SK-N-SH (cell line): ENCODE measurements at regions not wholly inside any gene's neighbourhood (a gene's known extent, or its start where the extent isn't known, plus 50 kb on each side); places are given as distances from the start of the nearest gene placed in this dataset.

Experiments used
- CTCF ChIA-PET: fragments of 300-600, 350-600 bp; formaldehyde crosslinking; extraction: SDS; loops from one replicate; lab custom pipeline; 2021; lab: Yijun Ruan, JAX
- POLR2A ChIA-PET: fragments of 350-600 bp; sonication (Branson Sonifier 250); formaldehyde crosslinking; extraction: SDS; loops from one replicate; lab custom pipeline; 2020; ENCODE audit warnings: antibody characterized with exemption, inconsistent platforms; lab: Yijun Ruan, JAX
- DNase-seq: peaks from one replicate; pipeline ENCODE4 v3.0.0; 2012
- H2AFZ ChIP-seq: fragments of 200-600 bp; sonication (generic); 2 replicates; pipeline ENCODE4 v1.8.1; 2016; ENCODE audit warnings: antibody characterized with exemption, mild to moderate bottlenecking, low read depth
- H3F3A ChIP-seq: fragments of 200-600 bp; sonication (generic); replicated peaks from 2 replicates; pipeline ENCODE3; 2016; ENCODE audit warnings: antibody characterized with exemption, mild to moderate bottlenecking; ENCODE audit not compliant: insufficient read depth
- H3K27ac ChIP-seq, 2 experiments: fragments of 200-500 bp in 1 of 2; fragments of 200-600 bp in 1 of 2; sonication (Bioruptor generic) in 1 of 2; sonication (generic), shearing (Covaris generic) in 1 of 2; 2 replicates each; pipeline versions ENCODE4 v1.5.1 to v1.6.1; 2014 to 2016; ENCODE audit warnings: low read depth in 2 of 2, inconsistent platforms in 1 of 2, low read length in 1 of 2, mild to moderate bottlenecking in 1 of 2, mixed read lengths in 1 of 2
- H3K27me3 ChIP-seq: fragments of 200-600 bp; sonication (generic), shearing (Covaris generic); 2 replicates; pipeline ENCODE4 v1.6.1; 2016; ENCODE audit warnings: mixed run types; ENCODE audit not compliant: insufficient read depth
- H3K36me3 ChIP-seq, 2 experiments: fragments of 200-500 bp in 1 of 2; fragments of 200-600 bp in 1 of 2; sonication (Bioruptor generic) in 1 of 2; sonication (generic) in 1 of 2; replicated peaks in 1 of 2; 2 replicates each; pipeline versions ENCODE3 to v1.5.1; 2014 to 2016; ENCODE audit warnings: low read length in 1 of 2, mild to moderate bottlenecking in 1 of 2; ENCODE audit not compliant: insufficient read depth in 2 of 2, control insufficient read depth in 1 of 2
- H3K4me1 ChIP-seq, 2 experiments: fragments of 200-500 bp in 1 of 2; fragments of 200-600 bp in 1 of 2; sonication (Bioruptor generic) in 1 of 2; sonication (generic), shearing (Covaris generic) in 1 of 2; 2 replicates each; pipeline versions ENCODE4 v1.5.1 to v1.6.1; 2014 to 2016; ENCODE audit warnings: low read depth in 1 of 2, low read length in 1 of 2, mixed run types in 1 of 2; ENCODE audit not compliant: insufficient read depth in 2 of 2, control insufficient read depth in 1 of 2
- H3K4me2 ChIP-seq: fragments of 200-600 bp; sonication (generic), shearing (Covaris generic); 2 replicates; pipeline ENCODE4 v1.6.1; 2017; ENCODE audit warnings: mixed run types
- H3K4me3 ChIP-seq, 2 experiments: fragments of 200-500 bp in 1 of 2; fragments of 200-600 bp in 1 of 2; sonication (Bioruptor generic) in 1 of 2; sonication (generic), shearing (Covaris generic) in 1 of 2; 2 replicates each; pipeline versions ENCODE4 v1.5.1 to v1.8.1; 2014 to 2016; ENCODE audit warnings: low read depth in 2 of 2, inconsistent platforms in 1 of 2, low read length in 1 of 2, mild to moderate bottlenecking in 1 of 2, mixed read lengths in 1 of 2, moderate library complexity in 1 of 2
- H3K79me2 ChIP-seq: fragments of 200-600 bp; sonication (generic); 2 replicates; pipeline ENCODE4 v1.8.1; 2017; ENCODE audit warnings: mild to moderate bottlenecking; ENCODE audit not compliant: insufficient read depth
- H3K9ac ChIP-seq: fragments of 200-600 bp; sonication (generic); 2 replicates; pipeline ENCODE4 v1.6.1; 2017; ENCODE audit warnings: mixed run types
- H3K9me2 ChIP-seq: fragments of 200-600 bp; sonication (generic); 2 replicates; pipeline ENCODE4 v1.6.1; 2017; ENCODE audit warnings: mixed run types
- H3K9me3 ChIP-seq: fragments of 200-600 bp; sonication (generic); 2 replicates; pipeline ENCODE4 v1.6.1; 2017; ENCODE audit warnings: mixed run types, mild to moderate bottlenecking, moderate library complexity
- H4K20me1 ChIP-seq: fragments of 200-600 bp; sonication (generic); 2 replicates; pipeline ENCODE4 v1.6.1; 2017; ENCODE audit warnings: mild to moderate bottlenecking, mixed run types; ENCODE audit not compliant: insufficient read depth
- JUND ChIP-seq: IDR thresholded peaks from 2 replicates; pipeline ENCODE4 v1.4.0; 2012
- NRF1 ChIP-seq: IDR thresholded peaks from 2 replicates; pipeline ENCODE4 v1.6.1; 2012; ENCODE audit warnings: low read depth, mild to moderate bottlenecking, low read length
- POLR2AphosphoS5 ChIP-seq: IDR thresholded peaks from 2 replicates; pipeline ENCODE4 v1.6.1; 2012; ENCODE audit warnings: low read depth, low read length
- RCOR1 ChIP-seq: fragments of 150-350 bp; IDR thresholded peaks from 2 replicates; pipeline ENCODE4 v1.6.1; 2017; ENCODE audit warnings: antibody characterized with exemption, low read length
- TEAD4 ChIP-seq: IDR thresholded peaks from 2 replicates; pipeline ENCODE4 v1.4.0; 2012; ENCODE audit warnings: mild to moderate bottlenecking, borderline replicate concordance; ENCODE audit not compliant: insufficient read depth
- TF ChIP-seq, protein P1 (sequence below): IDR thresholded peaks from 2 replicates; pipeline ENCODE4 v1.6.1; 2012; ENCODE audit warnings: mild to moderate bottlenecking, low read depth, low read length, moderate library complexity
- TF ChIP-seq, protein P2 (sequence below): IDR thresholded peaks from 2 replicates; pipeline ENCODE4 v1.4.0; 2012; ENCODE audit warnings: low read depth, borderline replicate concordance
- TF ChIP-seq, protein P3 (sequence below): fragments of 150-350 bp; IDR thresholded peaks from 2 replicates; pipeline ENCODE4 v1.6.1; 2016; ENCODE audit warnings: mild to moderate bottlenecking, low read depth, low read length
- TF ChIP-seq, protein P4 (sequence below): IDR thresholded peaks from 2 replicates; pipeline ENCODE4 v1.4.0; 2012; ENCODE audit warnings: low read depth

DNA sequence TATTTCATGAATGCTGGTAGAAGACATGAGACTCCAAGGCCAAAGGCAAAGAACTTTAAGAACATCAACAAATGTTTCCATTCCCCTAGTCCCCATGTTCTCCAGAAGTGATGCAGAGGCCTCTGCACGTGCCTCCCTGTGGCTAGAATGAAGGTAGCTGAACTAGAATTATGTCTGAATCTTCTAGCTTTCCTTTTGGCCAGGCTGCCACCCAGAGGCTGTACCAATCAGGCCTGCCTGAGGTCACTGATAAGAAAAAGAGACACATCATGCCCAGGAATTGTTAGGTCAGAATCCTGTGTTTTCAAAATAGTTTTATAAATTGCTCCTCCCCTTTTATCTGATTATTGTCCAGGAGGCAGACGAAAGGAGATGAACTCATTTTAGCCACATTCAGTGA lies 188.0 kb upstream of the SLC16A7 start (continued):
- TF ChIP-seq, protein P1, sequence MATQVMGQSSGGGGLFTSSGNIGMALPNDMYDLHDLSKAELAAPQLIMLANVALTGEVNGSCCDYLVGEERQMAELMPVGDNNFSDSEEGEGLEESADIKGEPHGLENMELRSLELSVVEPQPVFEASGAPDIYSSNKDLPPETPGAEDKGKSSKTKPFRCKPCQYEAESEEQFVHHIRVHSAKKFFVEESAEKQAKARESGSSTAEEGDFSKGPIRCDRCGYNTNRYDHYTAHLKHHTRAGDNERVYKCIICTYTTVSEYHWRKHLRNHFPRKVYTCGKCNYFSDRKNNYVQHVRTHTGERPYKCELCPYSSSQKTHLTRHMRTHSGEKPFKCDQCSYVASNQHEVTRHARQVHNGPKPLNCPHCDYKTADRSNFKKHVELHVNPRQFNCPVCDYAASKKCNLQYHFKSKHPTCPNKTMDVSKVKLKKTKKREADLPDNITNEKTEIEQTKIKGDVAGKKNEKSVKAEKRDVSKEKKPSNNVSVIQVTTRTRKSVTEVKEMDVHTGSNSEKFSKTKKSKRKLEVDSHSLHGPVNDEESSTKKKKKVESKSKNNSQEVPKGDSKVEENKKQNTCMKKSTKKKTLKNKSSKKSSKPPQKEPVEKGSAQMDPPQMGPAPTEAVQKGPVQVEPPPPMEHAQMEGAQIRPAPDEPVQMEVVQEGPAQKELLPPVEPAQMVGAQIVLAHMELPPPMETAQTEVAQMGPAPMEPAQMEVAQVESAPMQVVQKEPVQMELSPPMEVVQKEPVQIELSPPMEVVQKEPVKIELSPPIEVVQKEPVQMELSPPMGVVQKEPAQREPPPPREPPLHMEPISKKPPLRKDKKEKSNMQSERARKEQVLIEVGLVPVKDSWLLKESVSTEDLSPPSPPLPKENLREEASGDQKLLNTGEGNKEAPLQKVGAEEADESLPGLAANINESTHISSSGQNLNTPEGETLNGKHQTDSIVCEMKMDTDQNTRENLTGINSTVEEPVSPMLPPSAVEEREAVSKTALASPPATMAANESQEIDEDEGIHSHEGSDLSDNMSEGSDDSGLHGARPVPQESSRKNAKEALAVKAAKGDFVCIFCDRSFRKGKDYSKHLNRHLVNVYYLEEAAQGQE, result no peak
- TF ChIP-seq, all 33 proteins: peak for 0

DNA sequence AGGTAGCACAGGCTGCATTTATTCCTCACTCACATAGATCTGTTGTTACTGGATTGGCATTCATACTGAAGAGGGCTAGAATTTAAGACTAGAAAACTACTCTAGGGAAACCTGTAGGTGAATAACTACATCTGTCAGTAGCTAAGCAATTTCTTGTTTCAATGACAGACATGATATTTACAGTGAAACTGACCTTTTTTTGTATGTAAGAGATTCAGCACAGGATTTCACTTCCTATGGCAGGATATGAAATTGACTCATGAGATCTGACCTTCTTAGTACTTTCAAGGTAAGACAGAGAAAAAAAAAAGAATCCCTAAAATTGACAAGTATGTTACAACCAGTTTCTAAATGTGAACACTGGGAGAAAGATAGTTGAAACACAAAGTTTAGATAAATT lies 189.8 kb upstream of the SLC16A7 start:
- Histone ChIP-seq H3K9ac (no peak overlapping the region), H3K4me1 (no peaks in the 10 kb centered on the region), H3K27me3 (no peaks in the 10 kb centered on the region), H3F3A (no peaks in the 10 kb centered on the region), H3K36me3 (no peaks in the 10 kb centered on the region), H2AFZ (no peak overlapping the region), H3K9me2 (no peaks in the 10 kb centered on the region), H3K27ac (no peak overlapping the region), H3K79me2 (no peaks in the 10 kb centered on the region), H3K9me3 (no peaks in the 10 kb centered on the region), H3K4me3 (no peak overlapping the region), H4K20me1 (no peaks in the 10 kb centered on the region), H3K4me2 (no peak overlapping the region)
- ChIA-PET POLR2A (no interaction called here), CTCF (interaction anchor here (1.1 kb wide), 2 partner anchors 9 to 24 kb away, joined by 3 read pairs; no protein-coding TSS in a partner anchor)
- DNase-seq, result no peak
- TF ChIP-seq JUND (no peak), NRF1 (no peak), TEAD4 (no peak)
- TF ChIP-seq, protein P2, sequence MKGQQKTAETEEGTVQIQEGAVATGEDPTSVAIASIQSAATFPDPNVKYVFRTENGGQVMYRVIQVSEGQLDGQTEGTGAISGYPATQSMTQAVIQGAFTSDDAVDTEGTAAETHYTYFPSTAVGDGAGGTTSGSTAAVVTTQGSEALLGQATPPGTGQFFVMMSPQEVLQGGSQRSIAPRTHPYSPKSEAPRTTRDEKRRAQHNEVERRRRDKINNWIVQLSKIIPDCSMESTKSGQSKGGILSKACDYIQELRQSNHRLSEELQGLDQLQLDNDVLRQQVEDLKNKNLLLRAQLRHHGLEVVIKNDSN, result no peak

DNA sequence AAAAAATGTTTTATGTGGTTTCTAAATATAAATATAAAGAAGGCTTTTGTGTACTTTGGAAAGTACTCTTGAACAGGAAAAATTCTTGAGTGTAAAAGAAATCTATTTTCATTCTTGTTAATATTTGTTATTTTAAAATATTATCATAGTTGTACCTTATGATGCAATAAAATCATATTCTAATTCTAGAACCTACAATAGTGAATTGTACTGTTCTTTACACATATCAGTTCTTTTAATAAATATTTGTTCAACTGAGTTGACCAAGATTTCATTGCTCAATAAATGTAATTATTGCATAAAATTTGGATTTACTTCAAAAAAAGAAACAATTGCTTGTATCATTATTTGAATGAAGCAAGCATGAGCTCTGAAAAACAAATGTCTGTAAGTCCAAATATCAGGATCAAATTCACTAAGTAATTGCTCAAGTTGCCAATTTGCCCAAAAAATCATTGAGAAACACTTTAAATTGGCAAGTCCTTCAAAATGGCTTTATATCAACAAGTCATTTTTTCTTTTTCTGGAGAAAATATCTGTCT lies 191.6 kb upstream of the SLC16A7 start:
- Histone ChIP-seq H4K20me1 (no peaks in the 10 kb centered on the region), H3K79me2 (no peaks in the 10 kb centered on the region), H2AFZ (no peak overlapping the region), H3K4me2 (no peak overlapping the region), H3F3A (no peaks in the 10 kb centered on the region), H3K9me2 (no peaks in the 10 kb centered on the region), H3K9ac (no peak overlapping the region), H3K27me3 (no peaks in the 10 kb centered on the region), H3K4me3 (no peak overlapping the region), H3K27ac (no peak overlapping the region), H3K4me1 (no peaks in the 10 kb centered on the region), H3K36me3 (no peaks in the 10 kb centered on the region), H3K9me3 (no peaks in the 10 kb centered on the region)
- DNase-seq, result no peak
- TF ChIP-seq NRF1, result no peak
- TF ChIP-seq, protein P3, sequence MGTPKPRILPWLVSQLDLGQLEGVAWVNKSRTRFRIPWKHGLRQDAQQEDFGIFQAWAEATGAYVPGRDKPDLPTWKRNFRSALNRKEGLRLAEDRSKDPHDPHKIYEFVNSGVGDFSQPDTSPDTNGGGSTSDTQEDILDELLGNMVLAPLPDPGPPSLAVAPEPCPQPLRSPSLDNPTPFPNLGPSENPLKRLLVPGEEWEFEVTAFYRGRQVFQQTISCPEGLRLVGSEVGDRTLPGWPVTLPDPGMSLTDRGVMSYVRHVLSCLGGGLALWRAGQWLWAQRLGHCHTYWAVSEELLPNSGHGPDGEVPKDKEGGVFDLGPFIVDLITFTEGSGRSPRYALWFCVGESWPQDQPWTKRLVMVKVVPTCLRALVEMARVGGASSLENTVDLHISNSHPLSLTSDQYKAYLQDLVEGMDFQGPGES, result no peak
- TF ChIP-seq, protein P4, sequence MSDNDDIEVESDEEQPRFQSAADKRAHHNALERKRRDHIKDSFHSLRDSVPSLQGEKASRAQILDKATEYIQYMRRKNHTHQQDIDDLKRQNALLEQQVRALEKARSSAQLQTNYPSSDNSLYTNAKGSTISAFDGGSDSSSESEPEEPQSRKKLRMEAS, result no peak
- no peak for TF ChIP-seq RCOR1
- no peak for TF ChIP-seq POLR2AphosphoS5
- CTCF ChIA-PET, result interaction anchor here (0.8 to 1.1 kb wide), 9 partner anchors 8 to 1090 kb away, joined by 3 to 8 read pairs (median 3); no protein-coding TSS in a partner anchor
- POLR2A ChIA-PET, result no interaction called here
